Endothelial cell of umbilical vein (primary cell): ENCODE measurements at regions not wholly inside any gene's neighbourhood (a gene's known extent, or its start where the extent isn't known, plus 50 kb on each side); places are given as distances from the start of the nearest gene placed in this dataset.

ENCODE experiments used
- BruUV-seq: library from RNA; stranded (reverse); fragments of 400-500 nt; replicated peaks from 2 replicates; lab custom pipeline; 2021; lab: Mats Ljungman, UMichigan
- CTCF ChIA-PET: fragments of 300-600, 350-600 bp; sonication (Branson Sonifier 250); formaldehyde crosslinking; loops from one replicate; lab custom pipeline; 2021; ENCODE audit warnings: antibody characterized with exemption, inconsistent platforms; lab: Charles Lee
- POLR2A ChIA-PET: fragments of 300-600, 350-600 bp; sonication (Branson Sonifier 250); formaldehyde crosslinking; loops from one replicate; lab custom pipeline; 2021; ENCODE audit warnings: antibody characterized with exemption, inconsistent platforms; lab: Charles Lee
- DNase-seq: peaks from one replicate; pipeline ENCODE4 v3.0.0-alpha.2; 2011; ENCODE audit warnings: low read depth, low spot score
- FAIRE-seq: peaks from 2 replicates; lab custom pipeline; 2011; peaks lifted over from hg19 to GRCh38; lab: Jason Lieb, UNC
- H2AFZ ChIP-seq: 2 replicates; pipeline ENCODE4 v1.6.0; 2012; ENCODE audit warnings: low read depth, low read length, control low read depth, inconsistent platforms
- H3K27ac ChIP-seq: 2 replicates; pipeline ENCODE4 v1.5.1; 2011; ENCODE audit warnings: low read depth, mild to moderate bottlenecking, control low read depth, low read length, moderate library complexity; ENCODE audit not compliant: insufficient read depth
- H3K27me3 ChIP-seq, 2 experiments: 2 replicates each; pipeline versions ENCODE4 v1.6.0 to v1.6.1; 2011; ENCODE audit warnings: low read length in 2 of 2, mixed read lengths in 1 of 2; ENCODE audit not compliant: control insufficient read depth in 2 of 2, insufficient read depth in 2 of 2
- H3K36me3 ChIP-seq, 2 experiments: 2 replicates in 1 of 2; 3 replicates in 1 of 2; pipeline ENCODE4 v1.5.1; 2011; ENCODE audit warnings: low read length in 2 of 2, mild to moderate bottlenecking in 1 of 2, moderate library complexity in 1 of 2; ENCODE audit not compliant: control insufficient read depth in 2 of 2, insufficient read depth in 2 of 2; ENCODE audit errors: extremely low read depth in 1 of 2
- H3K4me1 ChIP-seq: 3 replicates; pipeline ENCODE4 v1.5.1; 2011; ENCODE audit warnings: mild to moderate bottlenecking, low read length; ENCODE audit not compliant: control insufficient read depth, insufficient read depth; ENCODE audit errors: extremely low read depth
- H3K4me2 ChIP-seq: 2 replicates; pipeline ENCODE4 v1.6.1; 2011; ENCODE audit warnings: low read length, control low read depth, mixed read lengths; ENCODE audit not compliant: insufficient read depth
- H3K4me3 ChIP-seq, 3 experiments: fragments of 200-600 bp in 1 of 3; sonication (generic), shearing (Covaris generic) in 1 of 3; replicated peaks in 1 of 3; 2 replicates each; pipeline ENCODE4 v1.5.1; 2011 to 2016; ENCODE audit warnings: control low read depth in 3 of 3, low read length in 3 of 3, mild to moderate bottlenecking in 2 of 3, inconsistent platforms in 1 of 3, low read depth in 1 of 3, moderate library complexity in 1 of 3; ENCODE audit not compliant: insufficient read depth in 1 of 3
- H3K79me2 ChIP-seq: 2 replicates; pipeline ENCODE4 v1.6.0; 2012; ENCODE audit warnings: low read length, inconsistent platforms; ENCODE audit not compliant: control insufficient read depth, insufficient read depth
- H3K9ac ChIP-seq: replicated peaks from 2 replicates; pipeline ENCODE3; 2011; ENCODE audit warnings: low read length, control low read depth; ENCODE audit not compliant: insufficient read depth; ENCODE audit errors: extremely low read depth
- H3K9me1 ChIP-seq: replicated peaks from 3 replicates; pipeline ENCODE4 v1.6.0; 2011; ENCODE audit warnings: mild to moderate bottlenecking, low read length; ENCODE audit not compliant: control insufficient read depth, insufficient read depth; ENCODE audit errors: extremely low read depth
- H3K9me3 ChIP-seq: replicated peaks from 2 replicates; pipeline ENCODE4 v1.5.1; 2012; ENCODE audit warnings: low read length, inconsistent platforms; ENCODE audit not compliant: control insufficient read depth, insufficient read depth
- H4K20me1 ChIP-seq: replicated peaks from 2 replicates; pipeline ENCODE3; 2011; ENCODE audit warnings: mild to moderate bottlenecking, low read length; ENCODE audit not compliant: control insufficient read depth, insufficient read depth; ENCODE audit errors: extremely low read depth
- CTCF ChIP-seq, 2 donors: IDR thresholded peaks; 1 replicate in 1 of 2; 2 replicates in 1 of 2; pipeline ENCODE4 v1.5.1; 2011; ENCODE audit warnings: low read length in 2 of 2, mild to moderate bottlenecking in 2 of 2, moderate library complexity in 2 of 2, control low read depth in 1 of 2, inconsistent platforms in 1 of 2, low read depth in 1 of 2; ENCODE audit not compliant: insufficient read depth in 1 of 2; ENCODE audit errors: extremely low read depth in 1 of 2
- EZH2 ChIP-seq: IDR thresholded peaks from 2 replicates; pipeline ENCODE4 v1.6.1; 2012; ENCODE audit warnings: borderline replicate concordance, low read depth, mild to moderate bottlenecking, moderate library complexity, low read length, inconsistent platforms; ENCODE audit not compliant: severe bottlenecking
- FOS ChIP-seq: IDR thresholded peaks from 2 replicates; pipeline ENCODE4 v1.6.1; 2011; ENCODE audit warnings: mild to moderate bottlenecking, low read length, moderate library complexity, borderline replicate concordance; ENCODE audit not compliant: insufficient read depth
- GATA2 ChIP-seq: IDR thresholded peaks from 2 replicates; pipeline ENCODE4 v1.7.0; 2011; ENCODE audit warnings: low read depth, mild to moderate bottlenecking, moderate library complexity, mixed read lengths, low read length; ENCODE audit not compliant: insufficient read length, insufficient read depth
- JUN ChIP-seq: IDR thresholded peaks from 2 replicates; pipeline ENCODE4 v1.6.1; 2011; ENCODE audit warnings: borderline replicate concordance, low read depth; ENCODE audit not compliant: insufficient read length, insufficient read depth
- MYC ChIP-seq: IDR thresholded peaks from one replicate; pipeline ENCODE4 v1.6.1; 2011; ENCODE audit warnings: mild to moderate bottlenecking, low read depth, low read length
- POLR2A ChIP-seq: IDR thresholded peaks from 2 replicates; pipeline ENCODE4 v1.6.1; 2012; ENCODE audit warnings: low read depth, mild to moderate bottlenecking, control low read depth, low read length
- POLR2AphosphoS5 ChIP-seq: IDR thresholded peaks from 2 replicates; pipeline ENCODE4 v1.6.1; 2012; ENCODE audit warnings: low read depth, mild to moderate bottlenecking, control low read depth, low read length, moderate library complexity; ENCODE audit not compliant: insufficient read depth
- dilution Hi-C: fragments of 300-500 bp; cut with MboI; formaldehyde crosslinking; loops from one replicate; pipeline ENCODE4 v1.15.0; 2019; ENCODE audit warnings: low sequenced_read_pairs; ENCODE audit not compliant: extremely low pct_ligation_motif_present
- intact Hi-C: fragments of 100-400 bp; cut with micrococcal nuclease; formaldehyde crosslinking; loops from one replicate; pipeline ENCODE4 v1.10.0; 2022
- TF ChIP-seq, protein P1 (sequence below): IDR thresholded peaks from 2 replicates; pipeline ENCODE4 v1.6.1; 2011; ENCODE audit not compliant: insufficient read depth, insufficient read length

DNA sequence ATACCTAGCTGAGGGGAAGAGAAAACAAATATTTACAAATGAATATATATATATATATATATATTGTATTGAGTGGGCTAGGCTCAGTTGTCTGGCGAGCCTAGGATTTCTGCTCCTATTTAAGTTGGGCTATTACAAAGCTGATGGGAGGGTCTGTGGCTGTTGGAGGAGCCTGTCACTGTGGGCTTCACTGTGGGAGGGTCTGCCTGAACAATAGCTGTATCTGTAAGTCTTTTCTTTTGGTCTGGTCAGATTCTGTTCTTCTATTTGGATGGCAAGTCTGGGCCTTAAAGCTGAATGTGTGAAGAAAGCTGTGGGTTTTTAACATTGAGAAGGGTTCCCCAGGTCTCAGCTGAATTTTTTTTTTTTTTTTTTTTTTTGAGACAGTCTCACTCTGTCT, 220.6 kb upstream of the LYZL1 start:
- H3K79me2 ChIP-seq = no peaks in the 10 kb centered on the region
- H3K27ac ChIP-seq = no peak overlapping the region
- peaks cover 6 to 7% of the 10 kb centered on the region in 2 experiments for H3K27me3 ChIP-seq
- no peak for FAIRE-seq
- ChIA-PET POLR2A (no interaction called here), CTCF (interaction anchor here (0.6 to 2.2 kb wide), 4 partner anchors 10 to 64 kb away, joined by 3 to 7 read pairs (median 4); no protein-coding TSS in a partner anchor)
- no peak overlapping the region for H3K9ac ChIP-seq
- dilution Hi-C loops = no loop called here
- H3K36me3 ChIP-seq = no peaks in the 10 kb centered on the region
- TF ChIP-seq POLR2A (no peak), MYC (no peak), CTCF (IDR thresholded peaks at IDR 0.05; ENCODE audit: extremely low read depth in 1 of 2, insufficient read depth in 1 of 2, low read depth in 1 of 2, low read length in 2 of 2) (no peak), EZH2 (no peak), GATA2 (no peak), JUN (no peak), FOS (no peak), POLR2AphosphoS5 (no peak)
- TF ChIP-seq, protein P1, sequence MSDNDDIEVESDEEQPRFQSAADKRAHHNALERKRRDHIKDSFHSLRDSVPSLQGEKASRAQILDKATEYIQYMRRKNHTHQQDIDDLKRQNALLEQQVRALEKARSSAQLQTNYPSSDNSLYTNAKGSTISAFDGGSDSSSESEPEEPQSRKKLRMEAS = no peak
- H3K4me1 ChIP-seq = no peaks in the 10 kb centered on the region
- H3K9me1 ChIP-seq = no peaks in the 10 kb centered on the region
- H2AFZ ChIP-seq = no peak overlapping the region
- no peaks in the 10 kb centered on the region for H4K20me1 ChIP-seq
- no peak overlapping the region for H3K4me3 ChIP-seq
- DNase-seq = no peak
- H3K4me2 ChIP-seq = no peak overlapping the region
- no peaks in the 10 kb centered on the region for H3K9me3 ChIP-seq
- intact Hi-C loops = no loop called here
- no TSS peak for BruUV-seq
